ENCODE measurements at regions not wholly inside any gene's neighbourhood (a gene's known extent, or its start where the extent isn't known, plus 50 kb on each side); places are given as distances from the start of the nearest gene placed in this dataset.

DNA sequence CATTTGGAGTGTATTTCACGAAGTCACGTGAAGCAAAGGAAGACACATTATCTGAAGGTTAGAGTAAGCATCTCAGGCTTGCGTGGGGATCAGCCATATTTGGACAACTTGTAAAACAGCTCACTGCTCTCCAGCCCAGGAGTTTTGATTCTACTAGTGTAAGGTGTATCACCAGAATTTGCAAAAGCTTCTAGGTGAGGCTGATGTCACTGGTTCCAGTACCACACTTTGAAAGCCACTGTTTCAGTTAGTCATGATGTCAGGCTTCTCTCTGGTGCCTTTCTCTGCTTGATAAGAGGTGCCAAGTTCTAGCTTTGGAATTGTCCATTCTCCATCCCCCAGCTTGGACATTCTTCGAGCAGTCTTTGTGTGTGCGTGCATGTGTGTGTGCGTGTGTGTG, 62.3 kb downstream of the TMSB4Y start:
- Histone ChIP-seq H3K4me1 (ENCODE audit: insufficient read depth) (no peaks in the 10 kb centered on the region), H3K27ac (ENCODE audit: low read depth) (no peak overlapping the region), H3K27me3 (ENCODE audit: insufficient read depth) (no peaks in the 10 kb centered on the region), H3K36me3 (ENCODE audit: insufficient read depth) (no peaks in the 10 kb centered on the region), H3K79me2 (replicated peaks; ENCODE audit: insufficient read depth) (peaks cover 59% of the 10 kb centered on the region), H2AFZ (no peak overlapping the region), H3F3A (replicated peaks; ENCODE audit: low read depth) (no peaks in the 10 kb centered on the region), H4K20me1 (replicated peaks; ENCODE audit: insufficient read depth) (no peaks in the 10 kb centered on the region; the same call in 1 of the 2 replicates), H3K4me3 (no peak overlapping the region), H3K4me2 (no peak overlapping the region), H3K9me2 (ENCODE audit: insufficient read depth) (no peaks in the 10 kb centered on the region)
- TF ChIP-seq NANOG (IDR thresholded peaks at IDR 0.05; ENCODE audit: borderline replicate concordance): no peak
- TF ChIP-seq EZH2 (IDR thresholded peaks at IDR 0.05; ENCODE audit: low read depth, unreplicated experiment): no peak
- TF ChIP-seq, protein P1, sequence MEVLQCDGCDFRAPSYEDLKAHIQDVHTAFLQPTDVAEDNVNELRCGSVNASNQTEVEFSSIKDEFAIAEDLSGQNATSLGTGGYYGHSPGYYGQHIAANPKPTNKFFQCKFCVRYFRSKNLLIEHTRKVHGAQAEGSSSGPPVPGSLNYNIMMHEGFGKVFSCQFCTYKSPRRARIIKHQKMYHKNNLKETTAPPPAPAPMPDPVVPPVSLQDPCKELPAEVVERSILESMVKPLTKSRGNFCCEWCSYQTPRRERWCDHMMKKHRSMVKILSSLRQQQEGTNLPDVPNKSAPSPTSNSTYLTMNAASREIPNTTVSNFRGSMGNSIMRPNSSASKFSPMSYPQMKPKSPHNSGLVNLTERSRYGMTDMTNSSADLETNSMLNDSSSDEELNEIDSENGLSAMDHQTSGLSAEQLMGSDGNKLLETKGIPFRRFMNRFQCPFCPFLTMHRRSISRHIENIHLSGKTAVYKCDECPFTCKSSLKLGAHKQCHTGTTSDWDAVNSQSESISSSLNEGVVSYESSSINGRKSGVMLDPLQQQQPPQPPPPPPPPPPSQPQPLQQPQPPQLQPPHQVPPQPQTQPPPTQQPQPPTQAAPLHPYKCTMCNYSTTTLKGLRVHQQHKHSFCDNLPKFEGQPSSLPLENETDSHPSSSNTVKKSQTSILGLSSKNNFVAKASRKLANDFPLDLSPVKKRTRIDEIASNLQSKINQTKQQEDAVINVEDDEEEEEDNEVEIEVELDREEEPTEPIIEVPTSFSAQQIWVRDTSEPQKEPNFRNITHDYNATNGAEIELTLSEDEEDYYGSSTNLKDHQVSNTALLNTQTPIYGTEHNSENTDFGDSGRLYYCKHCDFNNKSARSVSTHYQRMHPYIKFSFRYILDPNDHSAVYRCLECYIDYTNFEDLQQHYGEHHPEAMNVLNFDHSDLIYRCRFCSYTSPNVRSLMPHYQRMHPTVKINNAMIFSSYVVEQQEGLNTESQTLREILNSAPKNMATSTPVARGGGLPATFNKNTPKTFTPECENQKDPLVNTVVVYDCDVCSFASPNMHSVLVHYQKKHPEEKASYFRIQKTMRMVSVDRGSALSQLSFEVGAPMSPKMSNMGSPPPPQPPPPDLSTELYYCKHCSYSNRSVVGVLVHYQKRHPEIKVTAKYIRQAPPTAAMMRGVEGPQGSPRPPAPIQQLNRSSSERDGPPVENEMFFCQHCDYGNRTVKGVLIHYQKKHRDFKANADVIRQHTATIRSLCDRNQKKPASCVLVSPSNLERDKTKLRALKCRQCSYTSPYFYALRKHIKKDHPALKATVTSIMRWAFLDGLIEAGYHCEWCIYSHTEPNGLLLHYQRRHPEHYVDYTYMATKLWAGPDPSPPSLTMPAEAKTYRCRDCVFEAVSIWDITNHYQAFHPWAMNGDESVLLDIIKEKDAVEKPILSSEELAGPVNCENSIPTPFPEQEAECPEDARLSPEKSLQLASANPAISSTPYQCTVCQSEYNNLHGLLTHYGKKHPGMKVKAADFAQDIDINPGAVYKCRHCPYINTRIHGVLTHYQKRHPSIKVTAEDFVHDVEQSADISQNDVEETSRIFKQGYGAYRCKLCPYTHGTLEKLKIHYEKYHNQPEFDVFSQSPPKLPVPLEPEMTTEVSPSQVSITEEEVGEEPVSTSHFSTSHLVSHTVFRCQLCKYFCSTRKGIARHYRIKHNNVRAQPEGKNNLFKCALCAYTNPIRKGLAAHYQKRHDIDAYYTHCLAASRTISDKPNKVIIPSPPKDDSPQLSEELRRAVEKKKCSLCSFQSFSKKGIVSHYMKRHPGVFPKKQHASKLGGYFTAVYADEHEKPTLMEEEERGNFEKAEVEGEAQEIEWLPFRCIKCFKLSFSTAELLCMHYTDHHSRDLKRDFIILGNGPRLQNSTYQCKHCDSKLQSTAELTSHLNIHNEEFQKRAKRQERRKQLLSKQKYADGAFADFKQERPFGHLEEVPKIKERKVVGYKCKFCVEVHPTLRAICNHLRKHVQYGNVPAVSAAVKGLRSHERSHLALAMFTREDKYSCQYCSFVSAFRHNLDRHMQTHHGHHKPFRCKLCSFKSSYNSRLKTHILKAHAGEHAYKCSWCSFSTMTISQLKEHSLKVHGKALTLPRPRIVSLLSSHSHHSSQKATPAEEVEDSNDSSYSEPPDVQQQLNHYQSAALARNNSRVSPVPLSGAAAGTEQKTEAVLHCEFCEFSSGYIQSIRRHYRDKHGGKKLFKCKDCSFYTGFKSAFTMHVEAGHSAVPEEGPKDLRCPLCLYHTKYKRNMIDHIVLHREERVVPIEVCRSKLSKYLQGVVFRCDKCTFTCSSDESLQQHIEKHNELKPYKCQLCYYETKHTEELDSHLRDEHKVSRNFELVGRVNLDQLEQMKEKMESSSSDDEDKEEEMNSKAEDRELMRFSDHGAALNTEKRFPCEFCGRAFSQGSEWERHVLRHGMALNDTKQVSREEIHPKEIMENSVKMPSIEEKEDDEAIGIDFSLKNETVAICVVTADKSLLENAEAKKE (CRISPR knock-in tag; IDR thresholded peaks at IDR 0.05): no peak
- no peak for TF ChIP-seq STAT1 (IDR thresholded peaks at IDR 0.05; ENCODE audit: unreplicated experiment)
- TF ChIP-seq POLR2AphosphoS5 (IDR thresholded peaks at IDR 0.05; ENCODE audit: low read depth): no peak
- TF ChIP-seq, protein P2, sequence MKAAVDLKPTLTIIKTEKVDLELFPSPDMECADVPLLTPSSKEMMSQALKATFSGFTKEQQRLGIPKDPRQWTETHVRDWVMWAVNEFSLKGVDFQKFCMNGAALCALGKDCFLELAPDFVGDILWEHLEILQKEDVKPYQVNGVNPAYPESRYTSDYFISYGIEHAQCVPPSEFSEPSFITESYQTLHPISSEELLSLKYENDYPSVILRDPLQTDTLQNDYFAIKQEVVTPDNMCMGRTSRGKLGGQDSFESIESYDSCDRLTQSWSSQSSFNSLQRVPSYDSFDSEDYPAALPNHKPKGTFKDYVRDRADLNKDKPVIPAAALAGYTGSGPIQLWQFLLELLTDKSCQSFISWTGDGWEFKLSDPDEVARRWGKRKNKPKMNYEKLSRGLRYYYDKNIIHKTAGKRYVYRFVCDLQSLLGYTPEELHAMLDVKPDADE (IDR thresholded peaks at IDR 0.05): no peak
- TF ChIP-seq EZH2phosphoT487 (IDR thresholded peaks at IDR 0.05; ENCODE audit: unreplicated experiment): no peak
- TF ChIP-seq, protein P3, sequence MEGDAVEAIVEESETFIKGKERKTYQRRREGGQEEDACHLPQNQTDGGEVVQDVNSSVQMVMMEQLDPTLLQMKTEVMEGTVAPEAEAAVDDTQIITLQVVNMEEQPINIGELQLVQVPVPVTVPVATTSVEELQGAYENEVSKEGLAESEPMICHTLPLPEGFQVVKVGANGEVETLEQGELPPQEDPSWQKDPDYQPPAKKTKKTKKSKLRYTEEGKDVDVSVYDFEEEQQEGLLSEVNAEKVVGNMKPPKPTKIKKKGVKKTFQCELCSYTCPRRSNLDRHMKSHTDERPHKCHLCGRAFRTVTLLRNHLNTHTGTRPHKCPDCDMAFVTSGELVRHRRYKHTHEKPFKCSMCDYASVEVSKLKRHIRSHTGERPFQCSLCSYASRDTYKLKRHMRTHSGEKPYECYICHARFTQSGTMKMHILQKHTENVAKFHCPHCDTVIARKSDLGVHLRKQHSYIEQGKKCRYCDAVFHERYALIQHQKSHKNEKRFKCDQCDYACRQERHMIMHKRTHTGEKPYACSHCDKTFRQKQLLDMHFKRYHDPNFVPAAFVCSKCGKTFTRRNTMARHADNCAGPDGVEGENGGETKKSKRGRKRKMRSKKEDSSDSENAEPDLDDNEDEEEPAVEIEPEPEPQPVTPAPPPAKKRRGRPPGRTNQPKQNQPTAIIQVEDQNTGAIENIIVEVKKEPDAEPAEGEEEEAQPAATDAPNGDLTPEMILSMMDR (conservative IDR thresholded peaks at IDR 0.05; ENCODE audit: low read depth in 2 of 2): no peak
- TF ChIP-seq JUNB (IDR thresholded peaks at IDR 0.05; ENCODE audit: unreplicated experiment): no peak
- H3K9me3 Mint-ChIP-seq: no peaks in the 10 kb centered on the region; the same call in 2 of the 3 replicates
- H3K27me3 Mint-ChIP-seq (ENCODE audit: insufficient read depth, low read depth, poor library complexity): no peaks in the 10 kb centered on the region
- no peak for ATAC-seq
- no peak for DNase-seq (ENCODE audit: low spot score)
- H3K36me3 Mint-ChIP-seq (ENCODE audit: low read depth): peaks cover 77% of the 10 kb centered on the region
- H3K4me1 Mint-ChIP-seq: peaks cover 4% of the 10 kb centered on the region; the same call in 1 of the 3 replicates
- H3K27ac Mint-ChIP-seq: no peak overlapping the region
- no peak overlapping the region for H3K4me3 Mint-ChIP-seq

Measured in GM23338 (cell line).